DOHH2 (cell line): ENCODE measurements at regions not wholly inside any gene's neighbourhood (a gene's known extent, or its start where the extent isn't known, plus 50 kb on each side); places are given as distances from the start of the nearest gene placed in this dataset.

Experiments
- CTCF ChIP-seq: fragments of 200-600 bp; sonication (generic); IDR thresholded peaks from one replicate; pipeline ENCODE4 v1.5.1; 2014; ENCODE audit warnings: antibody characterized with exemption, mild to moderate bottlenecking, low read depth, low read length; ENCODE audit not compliant: poor library complexity, severe bottlenecking
- EZH2phosphoT487 ChIP-seq: fragments of 200-600 bp; sonication (generic); IDR thresholded peaks from 2 replicates; pipeline ENCODE4 v1.6.1; 2017; ENCODE audit warnings: borderline replicate concordance, mild to moderate bottlenecking, antibody characterized with exemption, low read length, moderate library complexity, mixed read lengths

- TF ChIP-seq CTCF, result no peak
- no peak for TF ChIP-seq EZH2phosphoT487
These were observed 264.2 kb downstream of the TMEM38B start for GRCh38 chr9:105958587-105958986.
